Activated CD8-positive, alpha-beta memory T cell treated with anti-CD3 and anti-CD28 coated beads, Interleukin-2, amount 50 U/mL, for 48 hours (primary cell): ENCODE measurements at regions not wholly inside any gene's neighbourhood (a gene's known extent, or its start where the extent isn't known, plus 50 kb on each side); places are given as distances from the start of the nearest gene placed in this dataset.

Experiments used
- DNase-seq: peaks from one replicate; pipeline ENCODE4 v3.0.0-alpha.2; 2020

GRCh38 chr13:75038393-75039113 is 443.4 kb downstream of the TBC1D4 start:
- no peak for DNase-seq

- DNase-seq: no peak
These were observed 456.0 kb downstream of the TBC1D4 start for GRCh38 chr13:75025956-75026355.

- no peak for DNase-seq
These were observed 457.4 kb downstream of the TBC1D4 start for GRCh38 chr13:75024602-75025001.

- no peak for DNase-seq
These were observed 458.4 kb downstream of the TBC1D4 start for GRCh38 chr13:75023609-75024008.

- DNase-seq: no peak
These were observed 460.8 kb downstream of the TBC1D4 start for GRCh38 chr13:75021151-75021550.

- DNase-seq: no peak
These were observed 465.7 kb downstream of the TBC1D4 start for GRCh38 chr13:75016225-75016624.

- DNase-seq: no peak
These were observed 468.2 kb downstream of the TBC1D4 start for GRCh38 chr13:75013818-75014217.

- DNase-seq: no peak
These were observed 471.0 kb downstream of the TBC1D4 start for GRCh38 chr13:75010941-75011340.

GRCh38 chr13:75008926-75009325 is 473.0 kb downstream of the TBC1D4 start:
- no peak for DNase-seq

GRCh38 chr13:74990992-74991391 is 491.0 kb downstream of the TBC1D4 start:
- DNase-seq: no peak

- no peak for DNase-seq
These were observed 494.8 kb downstream of the TBC1D4 start for GRCh38 chr13:74987124-74987690.

GRCh38 chr13:74986609-74987008 is 495.4 kb downstream of the TBC1D4 start:
- no peak for DNase-seq

GRCh38 chr13:74979703-74980102 is 502.3 kb downstream of the TBC1D4 start:
- DNase-seq: no peak

- DNase-seq: no peak
These were observed 503.4 kb downstream of the TBC1D4 start for GRCh38 chr13:74978591-74978990.

- DNase-seq: no peak
These were observed 504.5 kb downstream of the TBC1D4 start for GRCh38 chr13:74977498-74977897.

- no peak for DNase-seq
These were observed 506.9 kb downstream of the TBC1D4 start for GRCh38 chr13:74975111-74975510.

GRCh38 chr13:74973935-74974879 is 507.8 kb downstream of the TBC1D4 start:
- no peak for DNase-seq

- no peak for DNase-seq
These were observed 512.5 kb downstream of the TBC1D4 start for GRCh38 chr13:74969419-74969818.

- no peak for DNase-seq
These were observed 515.0 kb downstream of the TBC1D4 start for GRCh38 chr13:74966814-74967424.

- DNase-seq: no peak
These were observed 515.7 kb downstream of the TBC1D4 start for GRCh38 chr13:74966275-74966674.

- DNase-seq: no peak
These were observed 536.3 kb downstream of the TBC1D4 start for GRCh38 chr13:74945637-74946036.

- DNase-seq: no peak
These were observed 550.1 kb downstream of the TBC1D4 start for GRCh38 chr13:74931698-74932433.
